ENCODE measurements at regions not wholly inside any gene's neighbourhood (a gene's known extent, or its start where the extent isn't known, plus 50 kb on each side); places are given as distances from the start of the nearest gene placed in this dataset.

DNA sequence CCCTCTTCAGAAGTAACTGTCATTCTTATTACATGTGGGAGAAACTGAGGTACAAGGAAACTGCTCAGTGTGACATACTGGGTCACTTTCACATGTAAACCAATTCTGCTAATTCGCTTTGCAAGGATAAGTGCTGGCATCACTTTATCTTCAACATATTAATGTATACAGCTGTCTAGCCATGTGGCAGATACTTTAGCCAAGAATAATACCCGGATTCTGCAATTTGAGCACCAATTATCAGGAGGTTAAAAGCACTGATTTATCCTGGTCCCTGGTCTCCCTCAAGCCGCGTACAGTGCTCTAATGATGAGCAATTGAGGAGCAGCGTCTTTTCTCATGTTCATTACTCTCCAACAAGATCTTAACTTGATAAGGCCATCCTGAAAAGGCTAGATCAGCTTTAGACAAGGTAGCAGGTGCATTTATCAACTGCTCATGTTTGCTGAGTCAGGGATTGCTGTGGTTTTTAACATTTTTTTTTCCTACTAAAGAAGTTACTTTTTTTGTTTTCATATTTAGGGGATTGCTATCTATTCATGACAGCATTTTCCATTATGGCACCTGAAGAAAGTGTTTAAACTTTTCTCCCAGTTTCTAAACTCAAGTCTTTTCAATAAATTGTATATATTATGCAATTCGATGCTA is 1066.3 kb upstream of the MAP3K7 start:
- no peak for DNase-seq (ENCODE audit: low read depth)

DNA sequence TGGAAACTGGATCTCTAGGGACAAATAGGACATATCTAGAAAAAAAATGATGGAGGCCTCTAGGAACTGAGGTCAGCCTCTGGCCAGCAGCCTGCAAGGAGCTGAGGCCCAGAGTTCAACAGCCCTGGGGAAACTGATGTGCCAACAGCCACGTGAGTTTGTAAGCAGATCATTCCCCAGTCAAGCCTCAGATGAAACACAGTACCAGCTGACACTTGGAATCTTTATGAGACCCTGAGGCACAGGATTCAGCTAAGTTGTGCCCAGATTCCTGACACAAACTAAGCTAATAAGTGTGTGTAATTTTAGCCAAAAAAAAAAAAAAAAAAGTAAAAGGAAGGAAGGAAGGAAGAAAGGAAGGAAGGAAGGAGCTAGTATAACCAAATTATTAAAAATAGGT is 1059.8 kb upstream of the MAP3K7 start:
- TF ChIP-seq MYC (IDR thresholded peaks at IDR 0.05; ENCODE audit: low read depth, low read length) (no peak), POLR2A (IDR thresholded peaks at IDR 0.05; ENCODE audit: extremely low read depth, insufficient read length) (no peak)
- TF ChIP-seq, protein P1, sequence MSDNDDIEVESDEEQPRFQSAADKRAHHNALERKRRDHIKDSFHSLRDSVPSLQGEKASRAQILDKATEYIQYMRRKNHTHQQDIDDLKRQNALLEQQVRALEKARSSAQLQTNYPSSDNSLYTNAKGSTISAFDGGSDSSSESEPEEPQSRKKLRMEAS (IDR thresholded peaks at IDR 0.05; ENCODE audit: low read depth, low read length), result no peak
- TF ChIP-seq, protein P2, sequence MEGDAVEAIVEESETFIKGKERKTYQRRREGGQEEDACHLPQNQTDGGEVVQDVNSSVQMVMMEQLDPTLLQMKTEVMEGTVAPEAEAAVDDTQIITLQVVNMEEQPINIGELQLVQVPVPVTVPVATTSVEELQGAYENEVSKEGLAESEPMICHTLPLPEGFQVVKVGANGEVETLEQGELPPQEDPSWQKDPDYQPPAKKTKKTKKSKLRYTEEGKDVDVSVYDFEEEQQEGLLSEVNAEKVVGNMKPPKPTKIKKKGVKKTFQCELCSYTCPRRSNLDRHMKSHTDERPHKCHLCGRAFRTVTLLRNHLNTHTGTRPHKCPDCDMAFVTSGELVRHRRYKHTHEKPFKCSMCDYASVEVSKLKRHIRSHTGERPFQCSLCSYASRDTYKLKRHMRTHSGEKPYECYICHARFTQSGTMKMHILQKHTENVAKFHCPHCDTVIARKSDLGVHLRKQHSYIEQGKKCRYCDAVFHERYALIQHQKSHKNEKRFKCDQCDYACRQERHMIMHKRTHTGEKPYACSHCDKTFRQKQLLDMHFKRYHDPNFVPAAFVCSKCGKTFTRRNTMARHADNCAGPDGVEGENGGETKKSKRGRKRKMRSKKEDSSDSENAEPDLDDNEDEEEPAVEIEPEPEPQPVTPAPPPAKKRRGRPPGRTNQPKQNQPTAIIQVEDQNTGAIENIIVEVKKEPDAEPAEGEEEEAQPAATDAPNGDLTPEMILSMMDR (IDR thresholded peaks at IDR 0.05; ENCODE audit: low read depth, low read length), result no peak
- DNase-seq (ENCODE audit: low read depth), result no peak
- H3K4me3 ChIP-seq (ENCODE audit: low read depth, low read length), result no peak overlapping the region

More for the DNA sequence above, 1066.3 kb upstream of the MAP3K7 start:
- TF ChIP-seq MYC (IDR thresholded peaks at IDR 0.05; ENCODE audit: low read depth, low read length) (no peak), POLR2A (IDR thresholded peaks at IDR 0.05; ENCODE audit: extremely low read depth, insufficient read length) (no peak)
- TF ChIP-seq, protein P1 (IDR thresholded peaks at IDR 0.05; ENCODE audit: low read depth, low read length), result no peak
- TF ChIP-seq, protein P2 (IDR thresholded peaks at IDR 0.05; ENCODE audit: low read depth, low read length), result no peak
- no peak overlapping the region for H3K4me3 ChIP-seq (ENCODE audit: low read depth, low read length)

DNA sequence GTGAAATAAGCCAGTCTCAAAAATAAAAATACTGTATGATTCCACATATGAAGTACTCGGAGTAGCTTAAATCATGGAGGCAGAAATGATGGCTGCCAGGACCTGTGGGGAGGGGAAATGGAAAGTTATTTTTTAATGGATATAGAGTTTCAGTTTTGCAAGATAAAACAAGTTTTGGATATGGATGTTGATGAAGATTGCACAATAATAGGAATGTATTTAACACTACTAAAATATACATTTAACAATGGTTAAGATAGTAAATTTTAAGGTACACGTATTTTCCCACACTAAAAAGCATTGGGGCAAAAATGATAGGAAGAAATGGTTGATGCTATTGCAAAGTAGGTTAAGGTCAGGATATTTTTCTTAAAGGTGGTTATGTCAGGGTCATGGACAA is 1058.9 kb upstream of the MAP3K7 start:
- H3K4me3 ChIP-seq (ENCODE audit: low read depth, low read length), result no peak overlapping the region
- TF ChIP-seq MYC (IDR thresholded peaks at IDR 0.05; ENCODE audit: low read depth, low read length) (no peak), POLR2A (IDR thresholded peaks at IDR 0.05; ENCODE audit: extremely low read depth, insufficient read length) (no peak)
- TF ChIP-seq, protein P2 (IDR thresholded peaks at IDR 0.05; ENCODE audit: low read depth, low read length), result no peak
- TF ChIP-seq, protein P1 (IDR thresholded peaks at IDR 0.05; ENCODE audit: low read depth, low read length), result no peak
- DNase-seq (ENCODE audit: low read depth), result no peak

DNA sequence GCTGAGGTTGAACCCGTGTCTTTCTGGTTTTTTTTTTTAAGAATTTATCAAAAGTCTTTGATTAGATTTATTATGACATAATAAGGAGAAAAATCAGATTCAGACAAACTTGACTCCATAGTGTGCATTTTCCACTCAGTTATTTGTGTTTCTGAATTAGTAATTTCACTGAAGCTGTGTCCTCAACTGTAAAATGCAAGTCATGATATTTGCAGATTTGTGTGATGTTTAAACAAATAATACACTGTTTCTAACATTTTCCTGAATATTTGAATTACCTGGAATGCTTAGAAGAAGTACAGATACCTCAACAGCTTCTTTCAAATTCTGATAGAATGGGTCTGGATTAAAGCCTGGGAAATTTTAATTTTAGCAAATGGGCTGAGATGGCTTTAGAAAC is 1050.3 kb upstream of the MAP3K7 start:
- no peak overlapping the region for H3K4me3 ChIP-seq (ENCODE audit: low read depth, low read length)
- TF ChIP-seq MYC (IDR thresholded peaks at IDR 0.05; ENCODE audit: low read depth, low read length) (no peak), POLR2A (IDR thresholded peaks at IDR 0.05; ENCODE audit: extremely low read depth, insufficient read length) (no peak)
- TF ChIP-seq, protein P2 (IDR thresholded peaks at IDR 0.05; ENCODE audit: low read depth, low read length), result no peak
- TF ChIP-seq, protein P1 (IDR thresholded peaks at IDR 0.05; ENCODE audit: low read depth, low read length), result no peak

DNA sequence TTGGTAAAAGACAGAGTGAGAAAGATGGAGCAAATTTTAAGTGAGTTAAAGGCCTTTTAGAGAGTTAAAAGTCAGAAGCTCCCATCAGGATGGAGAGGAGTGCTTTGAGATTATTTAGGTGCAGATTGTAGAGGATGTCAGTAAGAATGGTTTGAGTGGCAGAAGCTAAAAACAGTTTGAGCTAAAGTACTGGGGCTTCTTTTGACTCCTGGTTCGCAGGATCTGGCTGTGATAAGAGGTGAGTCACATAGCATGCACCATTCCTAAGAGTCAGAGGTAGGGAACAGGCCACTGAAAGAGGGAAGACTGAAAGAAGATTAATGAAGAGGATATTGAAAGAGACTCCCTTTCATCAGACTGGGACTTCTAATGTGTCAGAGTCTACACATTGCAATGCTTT is 1047.9 kb upstream of the MAP3K7 start:
- no peak for TF ChIP-seq MYC (IDR thresholded peaks at IDR 0.05; ENCODE audit: low read depth, low read length)
- TF ChIP-seq, protein P2 (IDR thresholded peaks at IDR 0.05; ENCODE audit: low read depth, low read length), result no peak
- no peak for TF ChIP-seq POLR2A (IDR thresholded peaks at IDR 0.05; ENCODE audit: extremely low read depth, insufficient read length)
- TF ChIP-seq, protein P1 (IDR thresholded peaks at IDR 0.05; ENCODE audit: low read depth, low read length), result no peak

More for the DNA sequence above, 1050.3 kb upstream of the MAP3K7 start:
- DNase-seq (ENCODE audit: low read depth), result no peak

More for the DNA sequence above, 1047.9 kb upstream of the MAP3K7 start:
- no peak overlapping the region for H3K4me3 ChIP-seq (ENCODE audit: low read depth, low read length)
- DNase-seq (ENCODE audit: low read depth), result no peak
